HUES6 (cell line): ENCODE measurements at regions not wholly inside any gene's neighbourhood (a gene's known extent, or its start where the extent isn't known, plus 50 kb on each side); places are given as distances from the start of the nearest gene placed in this dataset.

ENCODE experiments used
- H3K27ac ChIP-seq: 2 replicates; pipeline ENCODE4 v1.7.0; 2013; ENCODE audit warnings: low read depth, mild to moderate bottlenecking, low read length, inconsistent platforms
- H3K27me3 ChIP-seq: 2 replicates; pipeline ENCODE4 v1.6.1; 2013; ENCODE audit warnings: low read length; ENCODE audit not compliant: control insufficient read depth, insufficient read depth
- H3K36me3 ChIP-seq: 2 replicates; pipeline ENCODE4 v1.6.1; 2013; ENCODE audit warnings: low read length; ENCODE audit not compliant: control insufficient read depth, insufficient read depth
- H3K4me1 ChIP-seq: 2 replicates; pipeline ENCODE4 v1.6.1; 2013; ENCODE audit warnings: low read length; ENCODE audit not compliant: control insufficient read depth, insufficient read depth
- H3K4me3 ChIP-seq: 2 replicates; pipeline ENCODE4 v1.5.1; 2013; ENCODE audit warnings: low read depth, low read length
- H3K9ac ChIP-seq: one replicate; pipeline ENCODE4 v1.6.1; 2013; ENCODE audit warnings: mild to moderate bottlenecking, low read length
- H3K9me3 ChIP-seq: 2 replicates; pipeline ENCODE4 v1.6.1; 2013; ENCODE audit warnings: low read depth, low read length; ENCODE audit not compliant: control insufficient read depth, insufficient read depth

DNA sequence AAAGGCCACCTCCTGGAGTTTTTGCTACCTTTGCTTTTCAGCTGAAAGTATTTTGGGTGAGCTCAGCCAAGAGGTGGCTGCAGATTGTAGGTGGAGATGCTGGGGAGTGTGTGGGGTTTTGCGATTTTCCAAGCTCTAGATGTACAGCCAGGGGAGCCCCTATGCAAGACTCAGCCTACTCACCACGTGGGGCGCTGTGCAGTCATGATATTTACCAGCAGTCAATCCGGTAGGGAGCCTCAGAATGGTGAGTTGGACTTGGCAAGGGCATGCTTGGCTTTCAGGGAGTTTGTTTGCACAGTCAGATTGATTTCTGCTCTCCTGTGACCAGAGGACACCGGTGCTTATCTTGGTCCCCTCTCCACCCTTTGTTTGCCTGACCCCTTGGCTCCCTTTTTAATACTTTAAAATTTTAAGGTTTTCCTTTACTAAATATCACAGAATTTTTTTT lies 175.3 kb downstream of the UTP18 start:
- H3K4me3 ChIP-seq, result no peak overlapping the region
- H3K9ac ChIP-seq, result no peak overlapping the region
- H3K36me3 ChIP-seq, result no peaks in the 10 kb centered on the region
- no peak overlapping the region for H3K27ac ChIP-seq
- H3K27me3 ChIP-seq, result no peaks in the 10 kb centered on the region
- H3K4me1 ChIP-seq, result peaks cover 14% of the 10 kb centered on the region
- peaks cover 9% of the 10 kb centered on the region for H3K9me3 ChIP-seq

DNA sequence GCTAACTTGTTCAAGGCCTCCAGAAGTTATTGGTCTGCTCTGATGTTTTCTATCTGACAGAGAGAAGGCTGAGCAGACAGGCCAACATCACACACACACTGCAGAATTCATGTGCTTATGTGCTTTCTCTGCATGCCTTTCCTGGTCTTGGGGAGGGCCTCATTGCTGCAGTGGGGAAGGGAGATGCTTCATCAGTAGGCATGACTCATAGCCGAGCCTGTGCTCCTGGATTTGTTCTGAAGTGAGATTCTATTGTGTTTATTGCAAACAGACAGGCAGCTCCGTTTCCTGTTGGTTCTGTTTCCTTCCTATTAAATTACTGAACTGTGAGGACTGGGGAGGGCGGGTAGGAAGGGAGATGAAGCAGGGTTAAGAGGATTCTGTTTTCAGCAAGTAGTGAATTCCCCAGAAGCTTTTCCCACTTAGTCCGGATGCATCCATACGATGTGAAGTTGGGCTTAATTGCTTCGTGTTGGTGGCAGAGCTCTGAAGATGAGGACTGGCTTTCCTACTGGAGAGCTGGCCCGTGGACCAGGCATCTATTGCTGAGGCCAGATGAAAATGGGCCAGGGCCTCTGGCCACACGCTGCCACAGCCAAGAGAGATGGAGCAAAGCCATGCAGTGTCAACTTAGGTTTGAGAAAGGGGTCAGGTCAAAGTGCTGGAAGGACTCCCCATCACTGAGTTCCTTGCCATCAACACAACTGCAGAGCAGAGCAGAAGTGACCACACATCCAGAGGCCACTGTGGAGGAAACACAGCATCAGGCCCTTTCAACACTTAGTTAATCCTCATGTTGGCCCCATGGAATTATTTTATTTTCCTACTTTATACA lies 179.3 kb downstream of the UTP18 start:
- Histone ChIP-seq H3K9me3 (no peaks in the 10 kb centered on the region), H3K27ac (no peak overlapping the region), H3K36me3 (no peaks in the 10 kb centered on the region), H3K4me3 (no peak overlapping the region), H3K9ac (no peak overlapping the region), H3K4me1 (peaks cover 14% of the 10 kb centered on the region), H3K27me3 (no peaks in the 10 kb centered on the region)

DNA sequence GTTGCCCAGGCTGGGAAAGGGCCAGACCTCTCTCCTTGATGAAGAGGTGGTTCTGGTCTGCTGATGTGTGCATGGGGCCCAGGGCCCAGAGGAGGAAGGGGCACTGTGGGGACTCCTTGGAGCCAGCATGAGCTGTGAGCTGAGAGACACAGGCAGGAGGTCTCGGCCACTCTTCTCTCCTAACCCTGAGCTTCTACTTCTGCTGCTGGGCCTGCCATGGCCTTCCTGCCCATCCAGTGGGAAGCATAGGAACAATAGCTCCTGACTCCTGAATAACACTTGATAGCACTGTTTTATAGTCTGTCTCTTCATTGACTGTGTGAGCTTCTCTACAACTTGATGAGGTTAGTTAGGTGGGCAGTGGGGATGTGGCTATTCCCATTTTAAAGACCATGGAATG lies 181.1 kb downstream of the UTP18 start:
- Histone ChIP-seq H3K9ac (no peak overlapping the region), H3K4me1 (peaks cover 7% of the 10 kb centered on the region; the same call in 1 of the 2 replicates), H3K4me3 (no peak overlapping the region), H3K27ac (no peak overlapping the region), H3K27me3 (no peaks in the 10 kb centered on the region), H3K9me3 (no peaks in the 10 kb centered on the region), H3K36me3 (no peaks in the 10 kb centered on the region)

DNA sequence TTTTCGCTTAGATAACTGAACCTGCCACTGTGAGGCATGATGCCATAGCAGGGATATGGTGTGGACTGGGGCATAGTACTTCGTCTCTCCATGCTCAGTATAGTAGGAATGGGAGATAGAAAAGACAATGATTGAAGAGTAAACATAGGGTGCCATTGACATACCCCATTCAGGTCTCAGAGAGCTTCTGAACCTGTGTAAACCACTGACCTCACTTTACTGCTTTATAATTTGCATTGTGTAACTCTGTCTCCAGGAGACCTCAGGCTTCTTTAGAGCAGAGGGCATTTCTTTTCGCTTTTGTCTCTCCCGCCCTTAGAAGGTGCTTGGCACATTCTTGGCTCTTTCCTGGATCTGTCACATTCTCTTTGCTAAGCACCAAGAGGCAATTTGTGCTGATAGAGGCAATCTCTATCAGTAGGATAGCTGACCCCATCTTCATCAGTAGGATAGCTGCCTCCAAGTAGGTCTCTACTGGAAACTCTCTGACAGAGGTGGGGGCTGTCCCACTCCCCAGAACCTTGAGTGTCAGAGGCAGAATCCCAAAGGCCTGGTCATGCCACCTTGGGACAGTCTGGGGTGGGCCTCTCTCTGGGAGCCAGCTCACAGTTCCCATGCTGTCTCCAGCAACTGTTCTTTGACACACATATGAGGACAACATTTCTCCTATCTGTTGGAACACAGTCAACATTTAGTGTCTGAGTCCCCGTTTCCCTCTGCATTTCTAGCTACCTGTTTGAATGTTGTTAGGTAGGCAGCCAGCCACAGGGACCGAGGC lies 181.9 kb downstream of the UTP18 start:
- Histone ChIP-seq H3K9ac (no peak overlapping the region), H3K27me3 (no peaks in the 10 kb centered on the region), H3K4me1 (peaks cover 7% of the 10 kb centered on the region; the same call in 1 of the 2 replicates), H3K27ac (no peak overlapping the region), H3K9me3 (no peaks in the 10 kb centered on the region), H3K4me3 (no peak overlapping the region), H3K36me3 (no peaks in the 10 kb centered on the region)

DNA sequence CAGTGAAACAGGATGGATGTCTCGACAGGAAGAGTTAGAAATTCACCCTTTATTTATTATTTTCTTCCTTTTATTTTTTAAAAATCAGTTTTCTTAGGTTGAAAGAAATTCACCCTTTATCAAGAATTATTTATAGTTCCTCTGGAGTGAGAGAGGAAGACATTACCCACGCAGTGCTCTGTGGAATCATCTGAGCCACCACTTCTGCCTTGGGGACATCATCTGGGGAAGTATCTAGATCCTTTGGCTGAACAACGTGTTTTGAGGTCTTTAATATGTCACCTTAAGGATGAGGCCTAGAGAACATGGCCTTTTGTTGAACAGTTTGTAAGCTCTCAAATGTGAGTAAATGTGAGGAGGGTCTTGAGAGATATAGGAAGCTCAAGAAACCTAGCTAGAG lies 183.3 kb downstream of the UTP18 start:
- H3K4me1 ChIP-seq, result peaks cover 7% of the 10 kb centered on the region; the same call in 1 of the 2 replicates
- H3K9me3 ChIP-seq, result no peaks in the 10 kb centered on the region
- H3K4me3 ChIP-seq, result no peak overlapping the region

GRCh38 chr17:51445946-51446345 lies 185.6 kb downstream of the UTP18 start:
- H3K36me3 ChIP-seq, result no peaks in the 10 kb centered on the region
- no peaks in the 10 kb centered on the region for H3K4me1 ChIP-seq
- H3K9ac ChIP-seq, result no peak overlapping the region
- H3K27me3 ChIP-seq, result no peaks in the 10 kb centered on the region
- H3K9me3 ChIP-seq, result no peaks in the 10 kb centered on the region
- no peak overlapping the region for H3K4me3 ChIP-seq
- H3K27ac ChIP-seq, result no peak overlapping the region

More for the DNA sequence above, 183.3 kb downstream of the UTP18 start:
- Histone ChIP-seq H3K9ac (no peak overlapping the region), H3K27ac (no peak overlapping the region), H3K36me3 (no peaks in the 10 kb centered on the region), H3K27me3 (no peaks in the 10 kb centered on the region)

GRCh38 chr17:51454456-51454978 lies 194.2 kb downstream of the UTP18 start:
- H3K27me3 ChIP-seq, result no peaks in the 10 kb centered on the region
- H3K36me3 ChIP-seq, result no peaks in the 10 kb centered on the region
- no peak overlapping the region for H3K9ac ChIP-seq

DNA sequence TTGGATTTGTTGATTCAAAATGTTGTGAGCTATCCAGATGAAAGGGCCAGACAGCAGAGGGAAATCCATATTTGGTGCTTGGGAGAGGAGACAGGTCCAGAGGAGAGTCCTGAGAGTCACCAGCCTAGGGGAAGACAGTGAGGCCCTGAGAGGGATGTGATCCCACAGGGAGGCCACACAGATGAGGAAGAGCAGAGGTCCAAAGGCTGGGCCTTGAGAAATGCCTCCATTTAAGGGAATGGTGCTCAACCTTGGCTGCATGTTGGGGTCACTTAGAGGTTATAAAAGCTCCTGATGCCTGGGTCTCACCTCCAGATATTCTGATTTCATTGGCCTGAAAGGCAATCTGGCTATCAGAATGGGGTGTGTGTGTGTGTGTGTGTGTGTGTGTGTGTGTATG lies 194.9 kb downstream of the UTP18 start:
- no peaks in the 10 kb centered on the region for H3K9me3 ChIP-seq

More at GRCh38 chr17:51454456-51454978, 194.2 kb downstream of the UTP18 start:
- no peak overlapping the region for H3K27ac ChIP-seq
- no peak overlapping the region for H3K4me3 ChIP-seq
- no peaks in the 10 kb centered on the region for H3K9me3 ChIP-seq
- no peaks in the 10 kb centered on the region for H3K4me1 ChIP-seq

DNA sequence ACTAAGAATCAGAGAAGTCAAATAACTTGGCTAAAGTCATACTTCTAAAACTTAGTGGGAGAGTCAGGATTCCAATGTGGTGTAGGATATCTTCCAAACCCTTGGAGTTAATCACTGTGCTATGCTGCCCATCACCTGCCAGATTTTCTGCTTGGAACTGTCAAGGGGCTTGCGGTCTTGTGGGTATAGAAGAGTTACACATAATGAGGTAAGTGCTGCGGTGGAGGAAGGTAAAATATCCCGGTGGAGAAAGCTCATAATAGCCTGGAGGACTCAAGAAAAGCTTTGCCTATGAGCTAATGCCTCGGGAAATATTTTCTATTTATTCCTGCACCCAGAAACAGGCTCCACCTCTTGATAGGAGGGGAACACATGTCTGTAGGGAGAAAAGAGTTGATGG lies 195.6 kb downstream of the UTP18 start:
- Histone ChIP-seq H3K27me3 (no peaks in the 10 kb centered on the region), H3K4me1 (no peaks in the 10 kb centered on the region), H3K4me3 (no peak overlapping the region), H3K27ac (no peak overlapping the region), H3K36me3 (no peaks in the 10 kb centered on the region), H3K9ac (no peak overlapping the region), H3K9me3 (no peaks in the 10 kb centered on the region)

More for the DNA sequence above, 194.9 kb downstream of the UTP18 start:
- Histone ChIP-seq H3K4me3 (no peak overlapping the region), H3K4me1 (no peaks in the 10 kb centered on the region), H3K36me3 (no peaks in the 10 kb centered on the region), H3K27ac (no peak overlapping the region), H3K9ac (no peak overlapping the region), H3K27me3 (no peaks in the 10 kb centered on the region)

GRCh38 chr17:51456942-51457341 lies 196.6 kb downstream of the UTP18 start:
- no peak overlapping the region for H3K4me3 ChIP-seq
- no peaks in the 10 kb centered on the region for H3K36me3 ChIP-seq
- H3K9me3 ChIP-seq, result no peaks in the 10 kb centered on the region
- H3K4me1 ChIP-seq, result no peaks in the 10 kb centered on the region
- no peaks in the 10 kb centered on the region for H3K27me3 ChIP-seq
- no peak overlapping the region for H3K27ac ChIP-seq
- H3K9ac ChIP-seq, result no peak overlapping the region

DNA sequence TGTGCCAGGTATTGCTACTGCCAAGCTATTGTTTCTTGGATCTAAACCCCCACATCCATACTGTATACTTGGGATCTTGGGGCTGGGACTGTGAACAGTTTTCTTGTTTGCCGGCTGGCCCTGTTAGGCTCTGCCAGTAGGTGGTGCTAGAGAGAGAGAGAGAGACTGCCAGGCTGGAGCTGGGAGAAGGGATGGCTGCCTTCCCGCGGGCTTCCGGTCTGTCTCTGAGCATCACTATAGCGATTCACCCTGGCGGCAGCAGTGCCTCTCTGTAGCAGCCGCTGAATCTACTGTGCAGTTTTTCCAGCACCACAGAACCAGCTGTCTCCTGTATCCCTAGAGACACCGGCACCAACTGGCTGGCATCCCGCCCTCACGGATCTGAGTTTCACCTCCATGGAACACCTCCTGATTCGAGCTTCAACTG lies 201.2 kb downstream of the UTP18 start:
- Histone ChIP-seq H3K27ac (no peak overlapping the region), H3K36me3 (no peaks in the 10 kb centered on the region), H3K27me3 (no peaks in the 10 kb centered on the region), H3K4me3 (no peak overlapping the region), H3K9me3 (no peaks in the 10 kb centered on the region), H3K4me1 (no peaks in the 10 kb centered on the region), H3K9ac (no peak overlapping the region)
